A673 (cell line): ENCODE measurements at regions not wholly inside any gene's neighbourhood (a gene's known extent, or its start where the extent isn't known, plus 50 kb on each side); places are given as distances from the start of the nearest gene placed in this dataset.

Experiments
- EZH2 ChIP-seq: fragments of 200-600 bp; sonication (generic); IDR thresholded peaks from 2 replicates; pipeline ENCODE4 v1.6.1; 2017; ENCODE audit warnings: borderline replicate concordance, low read depth, mild to moderate bottlenecking, mixed read lengths, antibody characterized with exemption, low read length; ENCODE audit not compliant: poor library complexity, severe bottlenecking
- TF ChIP-seq, protein P1 (sequence below): fragments of 300-800, 200-600 bp; sonication (generic); conservative IDR thresholded peaks from 2 replicates; pipeline ENCODE4 v1.5.1; 2017; ENCODE audit warnings: low read depth, mild to moderate bottlenecking, antibody characterized with exemption, low read length, moderate library complexity, mixed read lengths

- TF ChIP-seq, protein P1, sequence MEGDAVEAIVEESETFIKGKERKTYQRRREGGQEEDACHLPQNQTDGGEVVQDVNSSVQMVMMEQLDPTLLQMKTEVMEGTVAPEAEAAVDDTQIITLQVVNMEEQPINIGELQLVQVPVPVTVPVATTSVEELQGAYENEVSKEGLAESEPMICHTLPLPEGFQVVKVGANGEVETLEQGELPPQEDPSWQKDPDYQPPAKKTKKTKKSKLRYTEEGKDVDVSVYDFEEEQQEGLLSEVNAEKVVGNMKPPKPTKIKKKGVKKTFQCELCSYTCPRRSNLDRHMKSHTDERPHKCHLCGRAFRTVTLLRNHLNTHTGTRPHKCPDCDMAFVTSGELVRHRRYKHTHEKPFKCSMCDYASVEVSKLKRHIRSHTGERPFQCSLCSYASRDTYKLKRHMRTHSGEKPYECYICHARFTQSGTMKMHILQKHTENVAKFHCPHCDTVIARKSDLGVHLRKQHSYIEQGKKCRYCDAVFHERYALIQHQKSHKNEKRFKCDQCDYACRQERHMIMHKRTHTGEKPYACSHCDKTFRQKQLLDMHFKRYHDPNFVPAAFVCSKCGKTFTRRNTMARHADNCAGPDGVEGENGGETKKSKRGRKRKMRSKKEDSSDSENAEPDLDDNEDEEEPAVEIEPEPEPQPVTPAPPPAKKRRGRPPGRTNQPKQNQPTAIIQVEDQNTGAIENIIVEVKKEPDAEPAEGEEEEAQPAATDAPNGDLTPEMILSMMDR = no peak
- no peak for TF ChIP-seq EZH2
Measured at GRCh38 chr12:71046215-71046614, 111.6 kb downstream of the TSPAN8 start.
